B cell (primary cell): ENCODE measurements at regions not wholly inside any gene's neighbourhood (a gene's known extent, or its start where the extent isn't known, plus 50 kb on each side); places are given as distances from the start of the nearest gene placed in this dataset.

ENCODE experiments used
- EZH2 ChIP-seq: IDR thresholded peaks from 2 replicates; pipeline ENCODE4 v1.6.1; 2012; ENCODE audit warnings: borderline replicate concordance, low read depth, mild to moderate bottlenecking, moderate library complexity, low read length; ENCODE audit not compliant: insufficient read depth, poor library complexity, severe bottlenecking
- TF ChIP-seq, protein P1 (sequence below): fragments of 200-600 bp; IDR thresholded peaks from one replicate; pipeline ENCODE4 v1.8.0; 2022; ENCODE audit warnings: antibody characterized with exemption, mild to moderate bottlenecking

DNA sequence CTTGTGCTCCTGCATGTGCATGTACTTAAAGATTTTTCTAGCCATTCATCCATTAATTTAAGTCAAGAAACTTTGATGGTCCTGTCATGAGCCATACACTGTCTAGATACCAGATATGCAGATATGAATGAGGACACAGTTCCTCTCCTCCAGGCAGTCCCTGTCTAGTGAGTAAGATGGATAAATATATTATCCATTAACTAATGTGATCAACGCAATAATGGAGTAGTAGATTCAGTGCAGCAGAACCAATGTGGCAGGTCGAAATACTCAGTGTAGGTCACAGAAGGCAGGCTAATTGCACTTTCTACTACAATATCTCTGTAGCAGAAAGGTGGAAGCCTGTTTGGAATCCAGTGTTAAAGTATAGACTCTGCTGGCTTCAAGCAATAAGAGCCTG is 112.5 kb downstream of the PCDH7 start:
- TF ChIP-seq, protein P1, sequence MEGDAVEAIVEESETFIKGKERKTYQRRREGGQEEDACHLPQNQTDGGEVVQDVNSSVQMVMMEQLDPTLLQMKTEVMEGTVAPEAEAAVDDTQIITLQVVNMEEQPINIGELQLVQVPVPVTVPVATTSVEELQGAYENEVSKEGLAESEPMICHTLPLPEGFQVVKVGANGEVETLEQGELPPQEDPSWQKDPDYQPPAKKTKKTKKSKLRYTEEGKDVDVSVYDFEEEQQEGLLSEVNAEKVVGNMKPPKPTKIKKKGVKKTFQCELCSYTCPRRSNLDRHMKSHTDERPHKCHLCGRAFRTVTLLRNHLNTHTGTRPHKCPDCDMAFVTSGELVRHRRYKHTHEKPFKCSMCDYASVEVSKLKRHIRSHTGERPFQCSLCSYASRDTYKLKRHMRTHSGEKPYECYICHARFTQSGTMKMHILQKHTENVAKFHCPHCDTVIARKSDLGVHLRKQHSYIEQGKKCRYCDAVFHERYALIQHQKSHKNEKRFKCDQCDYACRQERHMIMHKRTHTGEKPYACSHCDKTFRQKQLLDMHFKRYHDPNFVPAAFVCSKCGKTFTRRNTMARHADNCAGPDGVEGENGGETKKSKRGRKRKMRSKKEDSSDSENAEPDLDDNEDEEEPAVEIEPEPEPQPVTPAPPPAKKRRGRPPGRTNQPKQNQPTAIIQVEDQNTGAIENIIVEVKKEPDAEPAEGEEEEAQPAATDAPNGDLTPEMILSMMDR: no peak
- TF ChIP-seq EZH2: no peak
